ENCODE measurements at regions not wholly inside any gene's neighbourhood (a gene's known extent, or its start where the extent isn't known, plus 50 kb on each side); places are given as distances from the start of the nearest gene placed in this dataset.
"Not testable (repeated sequence)": the region's sequence is repeated elsewhere in the genome, so short reads cannot be mapped to it uniquely, and the experiment has no call there.

- DNase-seq (ENCODE audit: low spot score): no peak
These were observed 151.3 kb upstream of the BEND6 start for GRCh38 chr6:56803594-56803993.

GRCh38 chr6:56802584-56802983 lies 152.3 kb upstream of the BEND6 start:
- DNase-seq (ENCODE audit: low spot score): no peak

GRCh38 chr6:56799989-56800388 lies 154.9 kb upstream of the BEND6 start:
- no peak for DNase-seq (ENCODE audit: low spot score)

GRCh38 chr6:56798163-56798562 lies 155.5 kb upstream of the DST start:
- no peak for DNase-seq (ENCODE audit: low spot score)

- no peak for DNase-seq (ENCODE audit: low spot score)
These were observed 153.5 kb upstream of the DST start for GRCh38 chr6:56796196-56796532.

GRCh38 chr6:56795466-56796195 lies 152.9 kb upstream of the DST start:
- no peak for DNase-seq (ENCODE audit: low spot score)

GRCh38 chr6:56794421-56794820 lies 151.7 kb upstream of the DST start:
- no peak for DNase-seq (ENCODE audit: low spot score)

GRCh38 chr6:56793938-56794337 lies 151.2 kb upstream of the DST start:
- DNase-seq (ENCODE audit: low spot score): no peak

- DNase-seq (ENCODE audit: low spot score): no peak
These were observed 147.7 kb upstream of the DST start for GRCh38 chr6:56790414-56790813.

GRCh38 chr6:56789879-56790278 lies 147.2 kb upstream of the DST start:
- no peak for DNase-seq (ENCODE audit: low spot score)

GRCh38 chr6:56789342-56789741 lies 146.7 kb upstream of the DST start:
- DNase-seq (ENCODE audit: low spot score): no peak

- no peak for DNase-seq (ENCODE audit: low spot score)
These were observed 144.5 kb upstream of the DST start for GRCh38 chr6:56787209-56787608.

- no peak for DNase-seq (ENCODE audit: low spot score)
These were observed 143.6 kb upstream of the DST start for GRCh38 chr6:56786256-56786655.

GRCh38 chr6:56785536-56785935 lies 142.8 kb upstream of the DST start:
- DNase-seq (ENCODE audit: low spot score): not testable (repeated sequence)

- DNase-seq (ENCODE audit: low spot score): not testable (repeated sequence)
These were observed 137.4 kb upstream of the DST start for GRCh38 chr6:56780109-56780508.

- DNase-seq (ENCODE audit: low spot score): not testable (repeated sequence)
These were observed 135.8 kb upstream of the DST start for GRCh38 chr6:56778503-56778902.

GRCh38 chr6:56775498-56776166 lies 132.9 kb upstream of the DST start:
- DNase-seq (ENCODE audit: low spot score): no peak

- DNase-seq (ENCODE audit: low spot score): no peak
These were observed 130.1 kb upstream of the DST start for GRCh38 chr6:56772737-56773184.

GRCh38 chr6:56771929-56772607 lies 129.4 kb upstream of the DST start:
- DNase-seq (ENCODE audit: low spot score): no peak

GRCh38 chr6:56771189-56771588 lies 128.5 kb upstream of the DST start:
- no peak for DNase-seq (ENCODE audit: low spot score)

GRCh38 chr6:56770011-56770520 lies 127.4 kb upstream of the DST start:
- no peak for DNase-seq (ENCODE audit: low spot score)

GRCh38 chr6:56767892-56768531 lies 125.3 kb upstream of the DST start:
- DNase-seq (ENCODE audit: low spot score): no peak

- no peak for DNase-seq (ENCODE audit: low spot score)
These were observed 124.7 kb upstream of the DST start for GRCh38 chr6:56767435-56767834.
